GM21825 (cell line): ENCODE measurements at regions not wholly inside any gene's neighbourhood (a gene's known extent, or its start where the extent isn't known, plus 50 kb on each side); places are given as distances from the start of the nearest gene placed in this dataset.

Source experiments
- ATAC-seq: cut with Tn5 transposase; IDR thresholded peaks from one replicate; pipeline ENCODE4 v1.9.1; 2021; ENCODE audit warnings: mild to moderate bottlenecking, moderate library complexity; ENCODE audit not compliant: unreplicated experiment

DNA sequence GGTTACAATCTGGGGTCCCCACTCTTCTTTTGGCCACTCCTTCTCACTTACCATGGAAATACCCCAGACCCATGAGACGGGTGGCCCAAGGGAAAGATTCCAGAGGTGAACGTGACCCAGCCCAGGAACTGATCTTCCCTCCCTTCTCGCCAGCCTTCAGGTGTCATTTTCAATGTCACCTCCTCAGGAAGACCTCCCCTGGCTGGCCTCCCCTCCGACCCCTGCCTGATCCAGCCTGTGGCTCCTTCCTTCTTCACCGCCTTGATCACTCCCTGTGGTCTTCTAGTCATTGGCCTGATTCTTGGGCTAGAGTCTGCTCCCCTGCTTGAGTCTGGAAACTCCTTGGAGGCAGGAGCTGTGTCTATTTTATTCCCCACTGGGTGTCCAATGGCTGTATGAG, 146.1 kb downstream of the SMAD6 start:
- ATAC-seq = no peak

DNA sequence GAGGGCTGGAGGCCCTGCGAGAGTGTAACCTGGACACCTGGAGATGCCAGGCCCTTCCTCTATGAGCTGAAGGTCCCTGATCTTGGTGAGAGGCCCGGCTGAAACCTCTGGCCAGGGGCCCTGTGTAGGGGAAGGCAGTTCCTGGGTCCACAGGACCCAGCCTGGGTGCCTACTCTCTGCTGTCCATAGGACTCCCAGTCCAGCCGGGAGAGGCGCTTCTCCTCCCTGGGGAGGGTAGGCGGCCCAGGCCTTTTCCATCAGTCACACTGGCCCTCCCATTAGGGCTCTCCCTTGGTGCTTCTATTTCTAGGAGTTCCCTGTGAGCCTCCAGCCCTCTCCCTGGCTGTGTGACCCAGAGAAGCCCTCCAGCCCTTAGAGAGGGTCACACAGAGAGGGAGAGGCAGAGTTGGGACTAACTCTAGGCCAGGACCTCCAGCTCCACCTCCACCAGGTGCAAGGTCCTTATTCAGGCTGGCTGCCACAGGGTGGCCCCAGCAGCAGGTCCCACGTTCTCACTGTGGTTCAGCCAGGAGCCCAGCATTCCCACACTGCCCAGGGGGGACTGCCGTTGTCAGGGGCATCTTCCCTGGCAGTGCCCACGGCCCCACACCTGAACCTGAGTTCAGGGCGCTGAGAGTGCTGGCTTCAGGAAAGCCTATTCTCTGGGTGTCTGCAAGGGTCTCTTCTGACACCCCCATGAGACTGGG, 146.8 kb downstream of the SMAD6 start:
- no peak for ATAC-seq

DNA sequence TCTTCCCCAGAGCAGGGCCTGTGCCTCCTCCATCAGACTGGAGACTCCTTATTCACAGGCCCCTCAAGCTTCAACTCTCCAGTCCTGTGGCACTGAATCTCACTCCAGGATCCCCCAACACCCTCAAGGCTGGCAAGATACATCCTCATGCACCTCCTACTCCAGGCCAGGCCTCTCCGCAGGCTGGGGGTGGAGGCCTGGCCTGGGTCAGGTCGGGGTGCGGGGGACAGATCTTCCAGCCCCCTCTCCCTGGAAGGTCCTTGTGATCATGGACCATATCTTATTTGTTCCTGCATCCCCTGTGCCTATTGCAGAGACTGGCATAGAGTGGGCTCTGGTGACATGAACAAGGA, 147.3 kb downstream of the SMAD6 start:
- no peak for ATAC-seq

DNA sequence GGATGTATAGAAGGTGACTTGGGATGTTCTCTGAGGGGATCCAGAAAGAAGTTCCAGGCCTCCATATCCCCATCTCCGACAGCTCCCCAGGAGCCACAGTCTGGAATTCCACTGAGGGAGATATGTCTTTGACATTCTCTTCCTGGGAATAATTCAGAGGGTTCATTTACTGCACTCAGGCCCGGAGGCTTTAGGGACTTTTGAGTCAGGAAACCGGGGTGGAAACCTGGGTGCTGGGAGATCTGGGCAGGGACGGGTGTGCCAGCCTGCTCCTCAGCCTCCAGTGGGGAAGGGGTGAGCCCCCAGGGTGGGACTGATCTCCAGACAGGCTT, 147.7 kb downstream of the SMAD6 start:
- no peak for ATAC-seq

DNA sequence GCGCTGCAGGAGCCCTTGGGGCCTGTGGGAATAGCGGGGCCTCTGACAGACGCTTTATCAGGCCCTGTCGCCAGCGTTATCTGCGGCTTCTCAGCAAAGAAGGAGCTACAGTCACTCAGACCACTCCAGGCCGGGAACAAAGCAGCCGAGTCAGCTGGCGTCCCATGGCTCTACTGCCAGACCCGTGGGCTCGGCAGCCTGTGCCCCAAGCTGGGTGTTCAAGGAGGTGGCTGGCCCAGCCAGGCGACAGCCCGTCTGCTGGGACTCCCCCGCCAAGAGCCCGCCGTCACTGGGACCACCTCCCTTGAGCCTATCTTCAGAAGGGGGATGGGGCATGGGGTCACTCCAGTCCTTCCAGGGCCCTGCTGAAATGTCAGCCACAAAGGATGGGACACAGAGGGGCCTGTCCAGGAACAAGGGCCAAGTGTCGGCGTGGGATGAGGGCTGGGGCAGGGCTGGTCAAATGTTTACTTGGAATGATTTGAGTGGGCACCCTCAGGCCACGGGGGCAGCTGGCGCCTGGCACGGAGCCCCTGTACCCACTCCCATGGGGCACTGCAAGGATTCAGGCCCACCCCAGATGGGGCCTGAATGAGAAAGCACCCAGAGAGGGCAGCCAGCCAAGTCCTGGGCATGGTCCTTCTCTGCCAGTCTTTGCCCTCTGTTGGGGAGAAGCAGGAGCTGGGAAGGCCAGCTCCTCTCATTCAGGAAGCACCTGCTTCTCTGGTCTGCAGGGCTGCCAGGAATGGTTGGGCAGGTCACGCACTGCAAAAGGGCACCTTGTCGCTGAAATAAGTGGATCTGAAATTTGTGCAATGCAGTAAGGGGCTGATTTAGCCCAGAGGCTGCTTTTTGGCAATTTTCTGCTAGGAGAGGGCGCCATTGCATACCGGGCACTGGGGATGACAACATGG, 148.3 kb downstream of the SMAD6 start:
- no peak for ATAC-seq

DNA sequence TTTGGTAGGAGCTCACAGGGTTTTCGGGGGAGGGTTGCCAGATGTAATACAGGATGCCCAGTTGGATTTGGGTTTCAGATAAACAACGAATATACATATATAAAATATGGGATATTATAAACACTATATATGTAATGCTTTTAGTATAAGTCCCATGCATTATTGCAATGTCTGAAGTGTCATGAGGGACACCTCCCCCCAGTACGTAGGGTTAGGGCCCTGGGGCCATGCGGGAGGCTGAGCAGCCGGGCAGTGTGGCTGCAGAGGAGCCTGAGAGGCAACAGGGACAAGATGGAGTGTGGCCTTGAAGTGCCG, 148.9 kb downstream of the SMAD6 start:
- ATAC-seq = no peak

DNA sequence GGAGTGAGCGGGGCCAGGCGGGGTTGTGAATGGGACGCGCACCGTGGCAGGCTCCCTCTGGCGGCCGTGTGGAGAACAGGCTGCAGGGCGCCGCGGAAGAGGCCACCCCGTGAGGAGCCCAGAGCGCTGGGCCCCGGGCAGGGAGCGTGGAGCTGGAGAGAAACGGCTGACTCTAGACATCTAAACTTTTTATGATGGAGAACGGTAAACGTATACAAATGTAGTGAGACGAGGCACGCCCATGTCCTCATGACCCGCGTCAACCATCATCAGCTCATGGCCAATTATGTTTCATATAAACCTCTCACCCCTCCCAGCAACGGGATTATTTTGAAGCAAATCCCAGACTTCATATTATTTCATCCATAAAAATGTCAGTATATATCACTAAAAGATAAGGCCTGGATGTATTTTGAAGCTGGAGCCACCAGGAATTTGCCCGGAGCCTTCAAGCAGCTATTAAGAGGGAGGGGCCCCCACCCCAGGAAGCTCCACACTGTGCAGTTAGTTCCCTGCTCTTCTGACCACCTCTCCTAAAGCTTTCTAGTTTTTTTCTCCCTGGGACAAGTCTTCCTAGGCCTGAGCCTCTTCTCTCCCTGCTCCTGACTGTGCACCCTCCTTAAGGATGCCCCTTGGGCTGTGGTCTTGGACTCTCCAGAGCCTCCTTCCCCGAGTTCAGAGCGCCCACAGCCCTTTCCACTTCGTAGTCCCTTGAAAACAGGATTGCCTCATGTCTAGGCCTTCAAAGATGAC, 149.5 kb downstream of the SMAD6 start:
- no peak for ATAC-seq

DNA sequence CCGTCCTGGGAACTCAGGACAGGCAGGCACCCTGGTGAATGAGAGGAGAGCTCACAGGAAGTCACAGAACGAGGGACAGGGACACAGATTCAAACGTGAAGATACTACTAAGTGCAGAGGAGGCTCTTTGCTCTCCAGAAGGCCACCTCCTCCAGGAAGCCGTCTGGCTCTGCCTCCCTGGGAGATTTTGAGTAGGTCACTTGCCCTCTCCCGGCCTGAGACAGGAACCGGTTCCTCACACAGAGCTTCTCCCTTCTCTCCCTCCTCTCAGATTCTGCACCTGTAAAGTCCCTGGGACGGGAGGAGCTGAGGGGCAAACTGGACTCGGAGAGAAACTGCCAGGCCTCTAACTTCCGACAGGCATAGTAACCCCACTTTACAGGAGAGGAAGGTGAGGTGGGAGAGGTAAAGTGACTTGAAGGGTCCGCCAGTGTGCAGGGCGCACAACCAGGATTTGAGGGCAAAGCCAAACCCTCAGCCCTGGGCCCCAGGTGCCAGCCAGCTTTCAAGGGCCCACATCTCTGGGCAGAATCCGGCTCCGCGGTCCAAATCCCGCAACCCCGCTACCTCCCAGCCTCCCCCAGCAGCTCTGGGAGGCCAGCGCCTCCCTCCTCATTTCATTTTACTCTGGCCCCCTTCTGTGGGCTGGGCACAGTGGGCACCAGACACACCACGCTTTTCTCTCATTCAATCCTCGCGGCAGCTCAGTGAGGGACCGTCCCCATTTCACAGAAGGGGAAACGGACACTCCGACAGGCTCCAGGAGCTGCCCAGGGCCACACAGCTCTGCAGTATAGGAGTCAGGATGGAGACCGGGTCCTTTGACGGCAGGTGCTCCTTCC, 150.2 kb downstream of the SMAD6 start:
- no peak for ATAC-seq

DNA sequence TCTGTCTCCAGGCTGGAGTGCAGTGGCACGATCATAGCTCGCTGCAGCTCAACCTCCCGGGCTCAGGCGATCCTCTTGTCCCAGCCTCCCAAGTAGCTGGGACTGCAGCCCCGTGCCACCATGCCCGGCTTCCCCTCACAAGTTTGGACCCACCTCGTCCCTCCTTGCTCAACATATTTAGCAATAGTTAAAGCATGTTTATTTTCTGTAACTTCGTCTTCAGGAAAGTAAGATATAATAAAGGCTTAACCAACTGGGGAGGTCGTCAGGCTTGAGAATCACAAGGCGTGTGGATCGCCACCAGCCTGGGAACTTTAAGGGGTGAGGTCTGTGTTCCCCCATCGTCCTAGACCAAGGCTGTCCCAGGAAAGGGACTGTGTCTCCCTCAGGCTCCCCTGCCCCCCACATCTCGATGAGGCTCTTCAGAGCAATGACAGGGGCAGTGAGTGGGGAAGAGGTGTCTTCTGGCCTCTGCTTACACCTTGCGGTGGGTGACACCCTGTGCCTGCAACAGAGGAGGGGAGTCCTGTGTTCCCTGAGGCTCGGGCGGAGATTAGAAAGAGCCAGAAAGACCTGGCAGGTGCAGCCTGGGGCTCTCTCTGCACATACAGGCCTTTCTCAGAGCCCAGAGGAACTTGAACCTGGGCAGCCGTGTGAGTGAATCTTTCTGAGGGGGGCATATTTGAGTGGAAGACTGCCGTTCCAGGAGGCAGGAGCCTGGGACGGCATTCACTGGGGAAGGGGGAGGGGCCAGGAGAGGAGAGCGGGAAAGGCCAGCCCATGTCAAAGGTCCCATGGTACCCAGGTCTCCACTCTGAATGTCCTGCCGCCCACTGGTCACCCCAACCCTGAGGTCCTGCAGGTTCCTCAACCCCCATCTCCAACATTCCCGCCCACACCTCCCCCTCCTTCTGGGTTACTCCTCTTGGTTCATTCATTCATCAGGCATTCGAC, 152.3 kb downstream of the SMAD6 start:
- no peak for ATAC-seq

DNA sequence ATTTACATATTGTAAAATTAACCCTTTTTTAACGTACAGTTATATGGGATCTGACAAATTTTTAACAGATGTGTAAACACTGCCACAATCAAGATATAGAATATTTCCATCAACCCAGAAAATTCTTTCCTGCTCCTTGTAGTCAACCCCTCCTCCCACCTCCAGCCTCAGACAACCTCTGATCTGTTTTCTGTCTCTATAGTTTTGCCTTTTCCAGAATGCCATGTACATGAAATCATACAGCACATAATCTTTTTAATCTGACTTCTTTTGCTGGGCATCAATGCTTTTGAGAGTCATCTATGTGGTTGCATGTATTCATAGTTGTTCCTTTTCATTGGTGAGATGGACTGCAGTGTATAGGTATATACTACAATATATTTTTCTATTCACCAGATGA, 153.0 kb downstream of the SMAD6 start:
- no peak for ATAC-seq

DNA sequence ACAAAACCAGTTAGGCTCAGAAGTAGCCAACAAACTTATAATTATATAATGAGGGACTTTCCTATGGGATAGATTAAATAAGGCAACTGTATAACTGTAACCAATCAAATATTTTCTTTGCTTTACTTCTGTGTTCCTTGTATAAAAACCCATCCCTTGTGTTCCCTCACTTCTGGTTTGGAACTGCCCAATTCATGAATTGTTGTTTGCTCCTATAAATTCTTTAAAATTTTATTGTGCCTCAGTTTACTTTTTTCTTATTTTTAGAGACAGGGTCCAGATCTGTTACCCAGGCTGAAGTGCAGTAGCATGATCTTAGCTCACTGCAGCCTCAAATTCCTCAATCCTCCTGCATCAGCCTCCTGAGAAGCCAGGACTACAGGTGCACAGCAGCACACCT, 155.7 kb downstream of the SMAD6 start:
- no peak for ATAC-seq

DNA sequence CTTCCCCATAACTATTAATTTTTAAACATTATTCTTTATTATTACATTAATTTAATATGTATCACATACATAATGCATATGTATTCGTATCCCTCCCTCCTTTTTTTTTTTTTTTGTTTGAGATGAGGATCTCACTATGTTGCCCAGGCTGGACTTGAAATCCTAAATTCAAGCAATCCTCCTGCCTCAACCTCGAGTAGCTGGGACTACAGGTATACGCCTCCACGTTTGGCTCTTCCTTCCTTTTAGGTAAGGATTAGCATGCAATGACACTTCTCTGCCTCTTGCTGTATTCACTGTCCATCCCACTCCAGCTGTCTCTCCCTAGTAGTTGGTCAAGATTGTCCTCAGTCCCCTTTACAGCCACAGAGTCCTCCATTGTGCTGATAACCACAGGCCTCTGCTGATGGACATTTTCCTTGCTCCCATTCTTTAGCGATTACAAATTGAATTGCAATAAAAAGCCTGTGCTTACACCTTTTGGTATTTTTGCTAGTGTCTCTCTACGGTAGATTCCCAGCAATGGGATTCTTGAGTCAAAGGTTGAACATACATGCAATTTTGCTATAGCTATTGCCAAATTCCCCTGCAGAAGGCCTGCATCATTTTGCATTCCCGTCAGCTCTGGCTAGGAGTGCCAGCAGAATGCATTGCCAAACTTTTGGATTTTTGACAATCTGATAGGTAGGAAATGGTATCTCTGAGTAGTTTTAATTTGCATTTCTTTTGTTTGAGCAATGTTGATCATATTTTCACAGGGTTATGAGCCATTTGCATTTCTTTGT, 156.6 kb downstream of the SMAD6 start:
- no peak for ATAC-seq

DNA sequence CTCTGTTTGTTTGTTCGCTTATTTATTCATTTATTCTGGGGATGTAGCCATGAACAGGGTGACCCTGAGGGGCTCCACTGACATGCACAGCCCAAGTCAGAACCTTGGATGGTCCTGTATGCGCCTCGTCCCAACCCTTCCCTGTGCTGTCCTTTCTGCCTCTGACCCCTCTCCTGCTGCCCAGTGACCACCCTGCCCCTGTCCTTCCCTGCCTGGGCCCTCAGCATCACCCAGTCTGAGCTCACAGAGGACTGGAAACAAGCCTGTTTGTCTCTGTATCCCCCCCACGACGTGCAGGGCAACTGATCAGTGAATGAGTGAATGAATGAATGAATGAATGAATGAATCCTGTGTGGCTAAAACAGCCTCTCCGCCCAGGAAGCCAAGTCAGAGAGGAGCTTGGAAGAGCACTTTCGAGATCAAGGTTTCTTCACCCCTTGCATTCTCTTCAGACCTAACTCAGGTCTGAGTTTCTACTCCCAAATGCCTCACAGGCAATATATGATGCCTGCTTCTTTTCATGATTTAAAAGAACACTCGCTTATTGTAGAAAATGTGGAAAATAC, 157.7 kb downstream of the SMAD6 start:
- no peak for ATAC-seq

DNA sequence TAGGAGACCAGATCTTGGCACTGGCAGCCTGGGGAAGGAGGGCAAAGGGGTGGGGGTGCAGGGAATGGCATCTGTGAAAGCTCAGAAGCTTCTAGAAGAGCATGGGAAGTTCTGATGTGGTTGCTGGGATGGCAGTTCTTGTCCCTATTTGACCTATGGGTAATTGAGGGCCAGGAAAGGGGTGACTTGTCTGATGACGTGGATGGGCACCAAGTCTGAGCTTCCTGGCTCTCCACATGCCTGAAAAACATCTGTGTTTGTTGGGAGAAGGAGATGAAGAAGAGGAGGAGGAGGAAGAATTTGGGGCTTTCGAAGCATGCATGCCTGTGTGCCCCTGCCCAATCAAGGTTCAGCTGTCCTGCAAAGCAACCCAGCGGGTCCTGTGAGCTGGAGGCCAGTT, 158.8 kb downstream of the SMAD6 start:
- no peak for ATAC-seq

DNA sequence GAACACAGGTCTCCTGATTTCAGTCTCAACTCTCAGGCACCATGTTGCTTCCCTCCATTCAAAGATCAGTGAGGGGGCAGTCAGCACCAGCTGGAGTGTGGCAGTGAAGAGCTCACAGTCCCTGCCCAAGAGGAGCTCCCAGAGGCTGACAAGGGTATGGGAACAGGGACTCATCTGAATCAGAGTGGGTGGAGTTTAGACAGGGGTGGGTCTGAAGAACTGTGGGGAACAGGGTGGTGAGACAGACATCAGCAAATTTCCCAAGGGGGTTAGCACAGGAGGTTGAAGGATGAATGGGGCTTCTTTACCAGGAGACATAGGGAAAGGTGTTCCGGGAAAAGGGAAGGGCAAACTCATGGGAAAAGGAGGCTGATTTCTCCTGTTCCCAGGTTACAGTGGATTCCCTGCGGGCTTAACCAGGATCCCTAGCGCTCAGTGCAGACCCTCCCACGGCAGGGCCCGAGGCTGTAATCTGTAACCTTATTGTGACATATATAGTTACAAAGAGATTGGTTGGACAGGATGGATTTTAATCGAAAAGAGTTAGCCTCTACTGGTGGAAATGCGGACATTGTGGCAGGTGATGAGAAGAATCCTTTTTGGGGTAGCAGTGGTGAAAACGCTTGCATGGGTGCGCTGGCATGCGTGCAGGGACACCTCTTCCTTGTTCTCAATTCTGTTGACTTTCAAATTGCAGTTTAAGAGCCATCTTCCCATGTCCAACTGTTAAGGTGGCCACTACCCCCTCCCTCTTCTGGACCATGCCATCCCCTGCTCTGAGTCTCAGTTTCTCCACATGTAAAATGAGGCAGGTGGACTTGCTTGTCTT, 160.3 kb downstream of the SMAD6 start:
- ATAC-seq = no peak

DNA sequence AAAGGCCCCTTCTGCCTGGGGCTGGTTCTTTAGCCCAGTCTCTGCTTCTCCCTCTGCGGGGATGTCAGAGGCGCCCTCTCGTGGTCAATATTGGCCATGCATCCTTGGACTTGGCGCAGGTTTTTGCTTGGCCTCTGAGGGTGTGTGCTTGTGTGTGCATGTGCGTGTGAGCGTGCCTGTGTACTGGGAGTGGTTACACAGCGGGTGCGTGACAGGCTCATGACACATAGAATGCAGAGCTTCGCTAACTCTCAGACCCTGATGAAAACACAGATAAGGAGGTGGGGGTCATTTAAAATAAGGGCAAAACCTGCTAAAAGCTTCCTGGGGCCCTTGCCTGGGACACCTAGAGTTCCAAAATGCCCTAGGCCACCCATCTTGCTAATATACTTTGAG, 160.9 kb downstream of the SMAD6 start:
- no peak for ATAC-seq

DNA sequence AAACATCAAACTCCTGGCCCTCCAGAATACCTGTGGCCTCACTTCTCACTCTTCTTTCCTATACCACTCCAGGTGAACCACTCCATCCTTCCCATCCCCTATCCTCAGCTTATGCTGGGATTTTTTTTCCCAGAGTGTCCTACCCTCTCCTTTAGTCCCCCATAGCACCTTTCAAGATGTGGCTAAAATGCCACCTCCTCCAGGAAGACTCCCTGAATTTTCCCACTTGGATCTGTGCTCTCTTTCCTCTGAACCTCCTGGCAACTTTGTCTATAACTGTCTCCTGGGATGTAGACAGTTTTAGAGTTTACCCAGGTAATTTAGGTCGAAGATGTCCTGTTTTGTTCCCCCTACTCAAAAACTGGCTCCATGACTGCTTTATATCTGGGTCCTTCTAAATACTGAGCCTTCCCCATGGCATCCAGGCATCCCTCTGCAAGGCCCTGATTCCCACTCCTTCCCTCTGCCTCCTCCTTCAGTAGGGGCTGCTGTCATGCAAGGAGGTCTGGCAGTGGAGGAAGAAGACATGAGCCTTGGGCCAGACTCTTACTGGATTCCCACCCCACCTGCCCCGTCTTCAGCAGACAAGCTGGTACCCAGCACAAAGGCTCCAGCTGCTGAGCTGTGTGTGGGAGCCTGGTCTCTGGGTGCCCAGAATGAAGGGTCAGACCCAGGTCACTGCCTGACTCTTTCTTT, 161.5 kb downstream of the SMAD6 start:
- no peak for ATAC-seq
